CD4-positive, alpha-beta T cell treated with Interleukin-10 for 1 hour (primary cell): ENCODE measurements at regions not wholly inside any gene's neighbourhood (a gene's known extent, or its start where the extent isn't known, plus 50 kb on each side); places are given as distances from the start of the nearest gene placed in this dataset.
A peak's percentile ranks its signal among the peaks of the same experiment; 100 is the strongest.

Source experiments
- DNase-seq: peaks from one replicate; pipeline ENCODE4 v3.0.0-alpha.2; 2020

DNA sequence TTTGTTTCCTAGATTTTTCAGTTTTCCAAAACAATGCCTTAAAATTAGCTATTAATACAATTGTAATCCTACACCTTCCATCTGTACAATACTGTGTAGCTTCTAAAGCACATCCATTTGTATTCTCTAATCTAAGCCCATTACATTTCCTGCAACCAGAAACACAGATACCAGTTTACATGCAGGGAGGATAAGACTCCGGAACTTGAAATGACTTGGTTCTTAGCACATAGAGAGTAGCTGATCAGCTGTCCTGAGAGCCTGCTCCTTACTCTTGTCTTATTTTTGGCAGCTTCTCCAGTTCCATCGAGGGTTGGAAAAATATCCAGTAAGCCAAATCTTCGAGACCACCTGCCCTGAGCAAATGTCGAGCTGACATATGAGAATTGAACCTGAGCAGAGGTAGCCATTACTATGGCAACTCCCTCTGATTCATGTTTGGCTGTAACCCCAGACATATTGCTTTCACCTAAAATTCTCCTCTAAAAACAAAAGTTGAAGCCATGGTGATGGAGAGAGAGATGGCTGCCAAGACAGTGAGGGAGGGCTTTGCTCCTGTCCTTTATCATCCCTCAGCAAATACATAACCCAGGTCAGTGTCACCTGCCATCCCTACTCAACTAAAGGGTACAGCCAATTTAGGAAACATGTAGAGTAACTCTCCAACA is 542.8 kb downstream of the IRS1 start:
- no peak for DNase-seq

DNA sequence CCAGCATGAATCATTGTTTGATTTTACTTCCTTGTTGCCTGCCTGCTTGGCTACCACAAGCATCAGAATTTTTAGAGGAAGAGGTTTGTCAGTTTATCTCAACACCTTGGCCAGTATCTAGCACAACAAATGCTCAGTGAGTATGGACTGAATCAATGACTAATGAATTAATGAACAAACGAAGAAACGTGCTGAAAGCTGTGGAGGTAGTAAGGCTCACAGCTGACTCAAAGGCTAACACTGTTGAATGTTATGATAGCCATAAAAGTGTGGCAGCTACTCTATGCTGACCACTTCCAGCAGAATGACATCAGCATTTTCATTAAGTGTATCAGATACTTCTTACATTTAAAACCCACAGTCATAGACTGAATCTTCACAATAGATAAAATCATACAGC is 543.4 kb downstream of the IRS1 start:
- no peak for DNase-seq

DNA sequence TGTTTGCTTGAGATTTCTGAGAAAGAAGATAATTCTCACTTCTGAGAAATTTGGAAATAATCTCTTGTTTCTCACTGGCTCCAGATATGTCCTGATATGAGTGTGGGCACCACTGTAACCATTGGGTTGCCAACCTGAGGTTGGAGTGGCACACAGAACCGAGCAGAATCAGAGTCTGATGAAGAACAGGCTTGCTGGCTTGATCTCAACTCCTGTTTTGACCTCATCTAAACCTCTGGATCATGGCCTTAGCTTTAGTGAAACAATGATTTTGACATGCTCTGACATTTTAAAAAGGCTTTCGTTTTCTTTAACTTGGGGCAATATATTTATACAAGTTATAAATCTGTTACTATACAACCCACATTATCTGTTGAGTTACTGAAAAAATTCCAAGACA is 548.0 kb downstream of the IRS1 start:
- no peak for DNase-seq

DNA sequence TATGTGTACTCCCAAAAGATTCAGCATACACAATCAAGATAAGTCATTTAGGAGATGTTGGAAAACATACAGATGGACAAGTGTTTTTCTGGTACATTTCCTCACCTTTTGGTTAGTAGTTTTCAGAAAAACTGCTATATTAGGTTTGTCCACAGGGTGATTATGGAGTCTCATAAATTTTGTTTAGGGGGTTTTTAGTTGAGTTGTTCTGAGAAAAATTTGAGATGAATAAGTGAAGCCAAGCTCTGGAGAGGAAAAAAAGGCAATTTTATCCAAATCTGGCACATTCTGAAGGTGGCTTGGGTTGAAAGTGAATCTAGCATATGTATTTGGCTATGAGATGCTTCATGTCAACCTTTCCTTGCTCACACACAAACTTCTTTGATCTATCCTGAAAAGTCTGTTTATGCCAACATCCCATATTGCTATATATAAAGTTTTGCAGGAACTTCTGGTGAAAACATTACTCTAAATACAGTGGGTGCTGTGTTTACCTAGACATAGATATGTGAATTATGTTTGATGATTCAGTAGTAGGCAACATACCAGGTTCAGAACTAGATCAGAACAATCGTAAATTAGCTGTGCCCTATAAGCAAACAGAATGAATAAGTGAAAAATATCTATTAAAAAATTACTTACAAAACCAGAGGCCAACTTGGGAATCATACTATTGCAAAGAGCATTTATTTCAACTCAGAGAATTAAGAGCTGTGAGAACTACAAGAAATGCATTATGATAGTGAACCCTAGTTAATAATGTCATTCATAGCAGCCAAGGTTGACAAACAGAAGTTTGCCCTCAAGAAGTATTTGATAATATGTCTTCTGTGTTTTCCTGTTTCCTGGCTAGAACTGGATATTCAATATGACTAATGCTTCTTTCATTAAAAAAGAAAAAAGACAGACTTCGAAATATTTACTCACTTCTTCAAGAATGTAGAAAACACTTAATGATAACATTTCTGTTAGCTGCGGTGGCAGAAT is 552.0 kb downstream of the IRS1 start:
- DNase-seq, result no peak

DNA sequence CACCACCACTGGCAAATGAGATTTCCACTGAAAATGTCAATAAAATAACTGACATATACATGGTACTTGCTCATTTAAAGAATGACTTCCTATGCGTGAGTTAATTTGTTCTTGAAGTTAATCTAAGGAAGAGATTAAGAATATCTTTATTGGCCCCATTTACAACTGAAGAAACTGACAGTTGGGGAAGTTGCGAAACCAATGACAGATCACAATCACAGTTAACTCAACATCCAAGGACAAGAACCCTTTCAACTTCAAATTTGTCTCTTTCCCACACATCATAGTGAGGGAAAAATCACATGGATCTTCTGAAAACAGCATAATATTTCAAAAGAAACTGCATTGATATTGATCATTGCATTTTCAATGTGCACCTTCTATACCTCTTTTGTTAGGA is 565.4 kb downstream of the IRS1 start:
- DNase-seq, result no peak

DNA sequence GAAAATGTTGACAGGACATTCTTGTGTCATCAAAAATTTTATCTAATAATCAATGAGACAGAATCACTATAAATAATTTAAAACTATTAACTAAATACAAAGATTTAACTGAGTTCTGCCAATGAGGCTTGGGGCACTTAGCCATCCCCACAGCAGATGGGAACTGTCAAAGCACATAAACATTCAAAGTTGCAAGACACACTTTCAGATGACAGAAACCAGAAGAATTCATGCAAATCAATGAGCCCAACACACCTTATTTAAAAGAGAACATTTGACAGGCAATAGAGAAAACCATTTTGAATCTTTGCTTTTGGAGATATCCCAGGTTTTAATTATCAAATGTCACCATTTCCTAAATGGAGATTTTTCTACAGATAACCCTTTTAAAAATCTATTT is 566.2 kb downstream of the IRS1 start:
- no peak for DNase-seq

DNA sequence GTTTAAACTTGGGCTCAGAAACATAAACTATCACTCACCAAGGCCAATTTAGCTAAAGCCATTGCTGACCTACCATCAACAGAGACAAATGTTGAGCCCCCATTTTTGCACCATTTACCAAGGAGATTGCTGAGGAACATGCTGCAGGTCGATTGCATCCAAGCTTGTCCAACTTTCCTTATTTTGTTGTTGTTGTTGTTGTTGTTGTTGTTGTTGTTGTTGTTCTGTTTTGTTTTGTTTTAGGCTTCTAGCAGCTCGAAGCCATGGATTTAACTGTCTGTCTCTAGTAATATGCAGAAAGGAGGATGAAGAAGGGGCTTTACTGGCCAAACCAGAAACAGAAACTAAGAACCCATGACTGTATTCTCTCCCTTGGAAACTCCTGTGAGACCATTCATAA is 571.5 kb downstream of the IRS1 start:
- DNase-seq, result no peak

DNA sequence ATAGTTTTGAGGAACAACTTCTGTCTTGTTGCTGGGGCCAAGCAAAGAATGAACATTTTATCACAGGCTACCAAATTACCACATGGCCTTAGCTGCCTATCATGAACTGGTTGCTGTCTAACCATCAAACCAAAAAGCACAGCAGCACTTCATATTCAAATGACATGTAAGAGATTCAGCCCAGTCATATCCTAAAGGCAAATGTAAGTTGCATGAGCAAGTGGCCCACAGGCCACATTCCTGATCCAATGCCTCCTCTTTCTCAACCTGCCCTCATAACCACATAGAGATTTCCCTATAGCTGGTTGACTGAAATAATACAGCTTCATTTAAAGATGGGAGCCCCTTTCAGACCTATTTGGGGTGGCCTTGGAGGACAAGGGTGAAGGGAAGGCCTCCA is 572.3 kb downstream of the IRS1 start:
- DNase-seq, result no peak

DNA sequence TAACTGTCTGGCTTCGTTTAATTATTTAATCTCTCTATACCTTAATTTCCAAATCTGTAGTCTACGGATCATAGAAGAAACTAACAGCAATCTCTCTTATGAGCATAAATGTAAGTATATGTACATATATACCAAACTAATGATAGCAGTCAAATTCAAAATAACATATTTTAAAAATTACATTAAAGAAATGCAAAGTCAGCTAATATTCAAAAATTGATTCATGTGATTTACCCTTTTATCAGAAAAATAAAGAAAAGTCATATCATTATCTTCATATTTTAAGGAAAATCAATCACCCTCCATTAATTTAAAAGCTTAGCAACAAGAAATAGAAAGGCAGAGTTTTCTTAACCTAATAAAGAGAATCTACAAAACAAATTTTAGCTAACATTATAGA is 575.9 kb downstream of the IRS1 start:
- DNase-seq, result no peak

DNA sequence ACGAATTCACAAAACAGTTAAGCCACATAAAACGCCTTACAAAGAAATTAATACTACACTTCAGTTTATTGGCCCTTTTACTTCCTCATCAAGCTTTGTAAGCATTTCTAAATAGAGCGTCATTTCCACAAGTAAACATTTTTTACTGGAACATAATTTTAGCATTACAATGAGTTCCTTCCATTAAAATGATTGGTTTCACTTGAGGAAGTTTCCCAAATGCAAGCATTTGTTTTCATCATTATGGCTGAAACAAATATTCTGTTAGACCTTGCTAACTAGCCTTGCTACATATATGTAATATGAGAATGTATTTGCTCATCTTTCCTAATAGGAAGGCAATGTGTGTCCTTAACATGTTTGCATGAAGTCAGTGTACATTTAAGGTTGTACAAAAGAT is 579.1 kb downstream of the IRS1 start:
- no peak for DNase-seq

DNA sequence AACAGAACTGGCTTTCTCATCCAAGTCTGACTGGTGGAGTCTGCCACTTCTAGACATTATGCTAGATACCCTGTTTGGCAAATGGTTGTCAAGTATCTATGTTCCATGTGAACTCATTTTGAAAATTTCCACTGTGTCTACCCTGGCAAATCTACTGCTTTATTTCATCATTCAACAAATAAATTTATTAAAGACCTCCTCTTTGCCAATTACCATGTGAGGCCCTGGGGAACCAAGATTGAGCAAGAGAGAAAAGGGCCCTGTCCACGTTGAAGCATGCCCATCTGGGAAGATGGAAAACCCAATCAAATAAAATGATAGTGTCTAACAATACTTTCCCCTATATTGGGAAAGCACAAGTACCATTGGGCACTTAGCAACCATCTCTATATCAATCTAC is 582.4 kb downstream of the IRS1 start:
- DNase-seq, result no peak

DNA sequence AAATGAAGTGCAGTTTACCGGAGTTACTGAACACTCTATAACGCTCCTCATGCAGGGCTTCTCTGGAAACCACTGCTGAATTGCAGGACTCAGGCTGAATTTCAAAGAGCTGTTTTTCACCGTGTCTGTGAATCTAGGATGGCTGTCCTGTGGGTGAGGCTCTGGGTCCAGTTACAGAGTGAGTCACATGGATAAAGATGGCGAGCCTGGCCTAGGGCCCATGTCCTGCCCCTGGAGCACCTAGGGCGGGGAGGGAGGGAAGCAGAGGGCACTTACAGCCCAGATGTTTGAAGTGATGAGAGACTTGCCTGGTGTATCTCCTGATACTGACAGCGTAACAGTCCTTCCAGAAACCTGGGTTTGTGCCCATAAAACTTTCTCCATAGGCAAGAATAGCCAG is 583.0 kb downstream of the IRS1 start:
- DNase-seq, result no peak

DNA sequence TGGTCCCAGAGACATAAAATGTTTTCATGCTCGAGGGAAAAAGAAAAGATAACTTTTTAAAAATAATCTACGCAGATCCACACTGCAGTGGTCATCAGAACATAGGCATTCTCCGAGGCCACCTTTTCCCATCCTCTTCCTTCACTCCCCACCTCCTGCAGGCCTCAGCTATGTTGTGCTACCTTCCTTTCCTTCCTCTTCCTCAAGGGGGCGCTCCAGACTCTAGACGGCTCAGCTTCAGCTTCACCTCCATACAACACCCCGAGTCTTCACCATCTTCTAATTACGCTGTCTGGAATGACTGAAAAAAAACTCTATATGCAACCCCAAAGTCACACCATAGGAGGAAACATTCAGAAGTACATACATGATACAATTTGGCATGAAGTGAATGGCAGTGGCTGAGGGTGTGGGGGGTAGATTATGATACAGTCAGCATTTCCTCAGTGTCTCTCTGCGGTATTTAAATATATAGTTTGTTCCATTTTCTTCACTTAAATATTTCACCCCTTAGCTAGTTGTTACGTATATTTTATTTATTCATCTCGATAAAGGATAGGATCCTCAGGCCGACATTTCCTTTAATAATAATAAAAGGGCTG is 583.6 kb downstream of the IRS1 start:
- peak; percentile 52 for DNase-seq

DNA sequence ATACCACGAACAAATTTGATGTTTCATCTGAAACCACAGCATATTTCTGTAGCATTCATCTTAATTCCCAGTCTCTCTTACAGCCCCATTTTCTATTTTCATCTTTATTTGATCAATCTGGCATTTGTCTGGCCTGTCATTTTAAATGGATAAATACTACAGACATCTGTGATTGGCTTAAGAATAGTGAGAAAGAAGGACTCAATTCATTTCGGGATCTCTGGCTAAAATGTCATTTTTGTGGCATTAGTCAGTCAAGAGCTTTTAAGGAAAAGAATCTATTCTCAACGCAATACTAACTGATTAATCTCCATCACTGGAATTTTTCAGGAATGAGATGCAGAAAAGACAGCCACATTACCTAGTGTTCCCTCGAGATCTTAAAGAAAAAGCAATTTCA is 585.9 kb downstream of the IRS1 start:
- no peak for DNase-seq

DNA sequence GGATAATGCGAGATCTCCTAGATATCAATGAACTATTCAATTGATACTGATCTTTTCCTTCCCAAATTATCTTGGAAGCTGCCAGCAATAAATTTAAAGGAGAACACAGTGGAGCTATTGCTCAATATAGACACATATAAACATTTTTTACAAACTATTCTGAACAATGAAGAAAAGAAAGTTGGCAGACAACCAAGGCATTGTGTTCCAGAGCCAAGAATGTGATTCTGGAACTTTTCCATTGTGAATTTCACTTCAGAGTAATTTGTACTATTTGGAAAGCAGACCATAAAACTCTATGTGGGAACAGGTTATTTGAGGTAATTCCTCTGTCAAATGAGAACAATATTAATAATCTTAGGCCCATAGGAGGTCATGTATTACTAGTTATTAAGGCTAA is 588.2 kb downstream of the IRS1 start:
- DNase-seq, result no peak

DNA sequence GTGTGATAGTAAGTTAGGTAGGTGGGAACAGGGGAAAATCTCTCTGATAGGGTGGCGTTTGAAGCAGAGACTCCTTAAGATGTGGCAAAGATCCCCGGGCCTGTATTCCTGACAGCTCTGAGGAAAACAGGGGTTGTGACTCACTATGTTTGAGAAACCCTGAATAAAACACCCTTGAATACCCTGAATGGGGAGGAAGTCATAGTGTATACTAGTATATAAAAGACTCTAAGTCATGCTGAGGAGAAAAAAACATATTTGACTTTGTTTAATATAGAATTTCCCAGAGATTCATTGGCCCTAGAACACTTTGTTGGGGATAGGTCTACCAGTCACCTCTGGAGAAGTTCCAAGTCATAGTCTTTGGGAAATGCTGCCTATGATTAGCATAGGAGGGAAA is 590.9 kb downstream of the IRS1 start:
- DNase-seq, result no peak

DNA sequence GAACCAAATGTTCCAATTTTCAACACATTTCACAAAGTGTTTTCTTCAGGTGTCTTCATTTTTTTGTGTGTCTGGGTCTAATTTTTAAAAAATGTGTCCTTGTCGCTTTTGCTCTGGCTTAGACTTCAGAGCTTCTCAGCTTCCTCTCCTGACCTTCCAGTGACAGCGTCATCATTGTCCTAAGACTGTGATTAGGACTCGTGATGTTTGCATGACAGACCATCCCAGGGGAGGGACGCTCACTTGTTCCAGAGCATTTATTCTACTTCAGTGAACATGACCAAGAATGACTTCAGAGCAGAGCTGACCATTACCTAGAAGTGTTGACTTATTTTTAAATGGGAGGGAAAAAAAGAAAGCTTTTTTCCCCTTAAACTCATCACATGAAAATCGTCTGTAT is 591.9 kb downstream of the IRS1 start:
- no peak for DNase-seq

DNA sequence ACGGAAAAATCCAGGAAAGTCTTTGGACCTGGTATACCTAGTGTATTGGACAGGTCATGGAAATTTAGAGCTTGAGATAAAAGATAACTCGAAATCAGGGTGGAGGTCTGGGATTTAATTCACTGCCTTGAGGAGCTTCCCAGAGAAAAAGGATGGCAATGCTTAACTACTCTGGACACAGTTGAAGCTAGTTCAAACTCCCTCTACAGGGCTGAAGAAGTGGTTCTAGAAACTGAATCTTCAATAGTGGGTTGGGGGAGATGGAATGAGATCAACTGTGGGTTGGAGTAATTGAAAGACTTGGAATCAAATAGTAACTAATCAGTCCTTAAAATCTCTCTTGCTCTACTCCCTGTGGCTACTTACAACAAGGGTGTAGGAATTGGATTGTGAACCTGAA is 600.1 kb downstream of the IRS1 start:
- DNase-seq, result no peak

DNA sequence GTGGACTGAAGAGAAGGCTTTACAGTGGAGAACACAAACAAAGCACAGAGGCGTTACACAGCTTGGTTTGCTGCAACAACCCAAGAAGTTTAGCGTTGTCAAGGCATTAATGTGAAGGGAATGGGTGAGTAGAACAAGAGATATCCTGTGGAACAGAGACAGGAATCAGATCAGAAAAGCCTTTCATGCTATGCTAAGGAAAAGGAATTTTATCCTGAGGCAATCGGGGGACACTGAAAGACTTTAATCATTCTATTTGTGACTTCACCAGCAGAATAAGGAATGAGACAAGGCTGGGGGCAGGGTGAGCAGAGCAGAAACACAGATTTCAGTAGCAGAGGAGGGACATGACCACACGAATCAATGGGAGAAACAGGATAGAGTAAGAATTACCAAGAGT is 600.7 kb downstream of the IRS1 start:
- no peak for DNase-seq

DNA sequence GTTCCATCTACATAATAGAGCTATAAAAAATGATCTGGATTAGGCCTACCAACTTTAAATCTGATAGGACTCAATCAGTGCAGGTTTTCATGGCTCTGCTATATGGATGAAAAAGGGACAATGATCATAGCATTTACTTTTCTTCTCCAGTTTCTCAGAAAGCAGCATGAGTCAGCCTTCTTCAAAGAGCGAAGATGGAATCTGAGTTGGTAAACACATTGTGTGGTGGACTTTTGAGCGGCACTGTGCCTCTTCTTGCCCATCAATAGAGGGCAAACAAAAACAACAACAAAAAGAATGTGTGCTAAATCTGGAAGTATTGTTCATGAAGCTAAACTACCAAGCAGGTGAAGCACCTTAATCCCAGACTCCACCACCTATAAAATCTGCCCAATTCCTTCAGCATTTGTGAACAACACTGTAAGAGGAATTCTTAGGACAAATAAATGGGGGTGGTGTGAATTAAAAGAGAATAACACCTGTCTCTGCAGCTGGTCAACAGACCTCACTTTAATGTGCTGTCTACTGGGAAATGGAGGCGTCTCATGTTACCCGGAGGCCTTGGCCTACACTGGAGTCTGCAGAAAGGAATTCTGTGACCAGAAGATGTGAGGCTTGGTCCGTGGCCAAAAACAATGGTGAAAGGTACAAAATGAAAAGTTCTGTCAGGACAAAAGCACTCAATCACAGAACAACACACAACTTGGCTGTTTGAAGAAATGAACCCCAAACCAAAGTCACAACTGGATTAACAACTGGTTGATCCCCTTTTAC is 609.0 kb downstream of the IRS1 start:
- DNase-seq, result no peak

DNA sequence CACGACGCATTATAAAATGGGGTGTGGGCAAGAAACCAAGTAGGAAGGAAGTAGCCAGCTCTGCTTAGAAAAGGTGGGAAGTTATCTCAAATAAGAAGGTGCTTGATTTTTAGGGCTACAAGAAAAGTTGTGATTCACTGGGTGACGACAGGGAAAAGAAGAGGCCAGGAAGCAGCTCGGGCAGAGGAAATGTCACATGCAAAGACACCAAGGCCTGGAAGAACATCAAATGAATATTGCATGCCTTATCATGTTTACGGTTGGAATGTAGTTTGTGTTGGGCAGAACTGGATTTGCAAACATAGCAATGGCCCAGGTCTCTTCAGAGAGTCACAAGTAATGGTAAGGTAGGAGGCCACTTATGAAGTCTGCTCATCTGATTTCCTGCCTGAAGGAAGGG is 610.6 kb downstream of the IRS1 start:
- DNase-seq, result no peak

DNA sequence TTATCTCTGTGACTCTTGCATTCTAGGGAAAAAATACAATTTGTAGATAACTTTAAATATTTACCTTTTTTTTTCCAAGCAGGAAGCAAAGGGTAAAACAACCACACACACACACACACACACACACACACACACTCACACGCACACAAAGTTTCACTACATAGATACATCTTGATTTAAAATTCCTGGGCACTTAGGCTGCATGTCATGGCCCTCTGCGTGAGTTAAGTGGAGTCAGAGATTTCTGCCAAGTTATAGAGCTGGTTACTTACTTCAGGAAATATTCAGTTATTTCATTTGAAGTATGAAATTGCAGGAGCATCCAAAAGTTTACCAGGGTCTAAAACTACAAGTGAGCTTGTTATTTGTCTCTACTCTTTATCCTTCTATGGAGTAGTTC is 612.0 kb downstream of the IRS1 start:
- no peak for DNase-seq

DNA sequence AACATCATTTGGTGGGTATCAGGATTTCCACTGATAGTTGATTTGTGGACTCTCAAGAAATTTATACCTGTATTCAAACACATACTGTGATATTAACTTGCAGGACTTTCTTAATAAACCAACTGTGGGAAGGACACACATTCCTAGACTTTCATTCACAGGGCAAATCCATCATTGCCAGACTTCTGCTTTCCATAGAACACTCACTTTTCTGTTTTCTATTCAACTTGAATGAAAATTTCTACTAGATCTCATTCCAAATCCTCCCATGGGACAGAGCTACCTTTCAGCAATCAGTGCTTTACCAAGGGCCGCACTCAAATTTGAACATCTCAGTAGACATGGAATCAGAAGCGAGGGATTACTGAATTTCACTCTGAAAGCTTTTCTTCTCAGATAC is 612.5 kb downstream of the IRS1 start:
- DNase-seq, result no peak
